G401 (cell line): ENCODE measurements at regions not wholly inside any gene's neighbourhood (a gene's known extent, or its start where the extent isn't known, plus 50 kb on each side); places are given as distances from the start of the nearest gene placed in this dataset.
A peak's percentile ranks its signal among the peaks of the same experiment; 100 is the strongest.

Experiments used
- DNase-seq: peaks from one replicate; pipeline ENCODE4 v3.0.0-alpha.2; 2015; ENCODE audit warnings: low spot score
- in situ Hi-C: cut with HindIII; loops from 2 replicates; pipeline ENCODE4 v1.10.0; 2016; ENCODE audit warnings: low sequenced_read_pairs, mixed read lengths

DNA sequence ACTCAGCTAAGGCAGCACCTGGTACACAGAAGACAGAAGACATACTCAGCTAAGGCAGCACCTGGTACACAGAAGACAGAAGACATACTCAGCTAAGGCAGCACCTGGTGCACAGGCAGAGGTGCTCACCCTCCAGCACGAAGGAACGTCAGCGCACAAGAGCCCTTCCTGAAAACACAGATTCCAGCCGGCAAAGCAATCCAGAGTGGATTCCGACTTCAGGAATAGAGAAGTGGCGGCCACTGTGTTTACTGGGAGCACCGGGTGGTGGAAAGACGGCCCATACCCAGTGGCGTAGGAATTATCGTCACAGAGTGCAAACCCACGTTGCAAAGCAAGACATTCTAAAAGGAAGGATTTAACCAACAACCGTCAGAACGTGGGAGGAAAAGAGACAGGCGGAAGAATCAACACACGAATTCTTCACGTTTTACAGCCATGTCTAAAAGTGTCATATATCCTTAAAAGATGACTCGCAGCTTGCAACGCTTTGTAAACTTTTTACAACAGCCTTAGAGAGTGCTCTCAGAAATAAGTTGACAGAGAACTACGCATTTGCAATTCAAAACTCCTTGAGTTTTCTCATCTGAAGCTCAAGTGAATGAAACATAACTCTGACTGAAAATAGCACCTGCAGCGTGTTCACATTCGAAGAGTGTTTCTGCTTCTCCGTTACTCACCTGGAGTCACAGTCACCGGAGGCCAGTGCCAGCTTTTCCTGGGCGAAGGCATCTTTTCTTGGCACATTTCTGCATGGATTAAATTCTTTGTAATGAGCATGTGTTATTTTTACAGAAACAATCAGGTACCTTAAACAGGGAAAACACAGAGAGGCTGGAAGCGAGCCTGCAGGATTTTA is 55.8 kb upstream of the GALNT9 start:
- DNase-seq: peak; percentile 50
- in situ Hi-C loops: no loop called here

DNA sequence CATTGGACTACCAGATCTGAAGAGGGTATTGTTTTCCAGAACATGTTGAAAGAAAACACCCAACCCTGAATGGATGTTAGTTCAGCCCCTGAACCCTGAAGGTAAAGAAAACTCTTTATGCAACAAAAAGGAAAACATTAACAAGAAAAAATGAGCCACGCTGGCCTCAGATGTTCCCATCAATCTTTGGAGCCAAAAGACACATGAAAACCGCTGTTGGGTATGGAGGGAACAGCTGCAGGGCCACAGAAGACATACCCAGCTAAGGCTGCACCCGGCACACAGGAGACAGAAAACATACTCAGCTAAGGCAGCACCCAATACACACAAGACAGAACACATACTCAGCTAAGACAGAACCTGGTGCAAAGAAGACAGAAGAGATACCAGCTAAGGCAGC is 51.3 kb upstream of the GALNT9 start:
- in situ Hi-C loops: no loop called here
- no peak for DNase-seq

DNA sequence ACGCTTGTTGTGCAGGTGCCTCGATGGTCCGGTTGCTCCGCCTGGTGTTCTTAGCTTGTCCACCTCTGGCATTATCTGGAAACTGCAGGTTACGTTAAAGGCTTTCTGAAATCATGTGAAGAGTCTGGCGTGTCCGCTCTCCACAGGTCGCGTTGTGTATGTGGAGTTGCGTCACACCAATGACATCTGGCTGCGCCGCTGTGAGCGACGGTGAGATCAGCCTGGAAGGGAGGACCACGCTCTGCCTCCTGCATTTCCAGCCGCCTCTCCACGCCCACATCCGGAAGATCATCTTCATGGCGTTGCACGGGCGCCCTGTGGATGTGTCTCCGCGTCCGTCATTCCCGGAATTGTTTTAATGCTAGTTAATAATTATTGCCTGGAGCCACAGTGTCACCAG is 50.6 kb upstream of the GALNT9 start:
- in situ Hi-C loops: no loop called here
- no peak for DNase-seq

DNA sequence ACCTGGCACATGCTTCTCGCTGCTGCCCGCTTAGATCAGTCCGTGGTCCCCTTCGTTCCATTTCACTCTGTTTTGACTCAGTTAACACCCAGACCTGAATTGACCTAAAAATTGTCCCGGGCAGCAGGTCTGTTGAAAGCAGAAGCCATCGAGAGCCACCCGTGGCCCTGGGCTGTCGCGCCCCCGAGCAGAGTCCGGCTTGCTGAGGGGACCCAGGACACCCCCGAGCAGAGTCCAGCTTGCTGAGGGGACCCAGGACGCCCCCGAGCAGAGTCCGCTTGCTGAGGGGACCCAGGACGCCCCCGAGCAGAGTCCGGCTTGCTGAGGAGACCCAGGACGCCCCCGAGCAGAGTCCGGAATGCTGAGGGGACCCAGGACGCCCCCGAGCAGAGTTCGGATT is 50.2 kb upstream of the GALNT9 start:
- in situ Hi-C loops: no loop called here
- DNase-seq: no peak
